Urinary bladder (tissue), 3 donors: ENCODE measurements at regions not wholly inside any gene's neighbourhood (a gene's known extent, or its start where the extent isn't known, plus 50 kb on each side); places are given as distances from the start of the nearest gene placed in this dataset.

Experiments
- DNase-seq: peaks from one replicate; pipeline ENCODE4 v3.0.0-alpha.2; 2015; ENCODE audit errors: extremely low spot score
- H3K27ac ChIP-seq: one replicate; pipeline ENCODE4 v1.5.1; 2013; ENCODE audit warnings: low read depth, mild to moderate bottlenecking, moderate library complexity
- H3K36me3 ChIP-seq: one replicate; pipeline ENCODE4 v1.6.1; 2013; ENCODE audit warnings: mild to moderate bottlenecking, moderate library complexity; ENCODE audit not compliant: insufficient read depth
- H3K4me1 ChIP-seq: one replicate; pipeline ENCODE4 v1.6.1; 2013; ENCODE audit warnings: mild to moderate bottlenecking, moderate library complexity; ENCODE audit not compliant: insufficient read depth
- H3K4me3 ChIP-seq: one replicate; pipeline ENCODE4 v1.5.1; 2013; ENCODE audit warnings: low read depth, low read length
- WGBS: extraction: QIAGEN DNeasy Blood & Tissue Kit; methylation state at CpG from one replicate; pipeline ENCODE4 v1.1.7; 2013; 5-methylcytosine and 5-hydroxymethylcytosine counted together
- donor health status: healthy with polysubstance abuse.
- donor health status: healthy.

DNA sequence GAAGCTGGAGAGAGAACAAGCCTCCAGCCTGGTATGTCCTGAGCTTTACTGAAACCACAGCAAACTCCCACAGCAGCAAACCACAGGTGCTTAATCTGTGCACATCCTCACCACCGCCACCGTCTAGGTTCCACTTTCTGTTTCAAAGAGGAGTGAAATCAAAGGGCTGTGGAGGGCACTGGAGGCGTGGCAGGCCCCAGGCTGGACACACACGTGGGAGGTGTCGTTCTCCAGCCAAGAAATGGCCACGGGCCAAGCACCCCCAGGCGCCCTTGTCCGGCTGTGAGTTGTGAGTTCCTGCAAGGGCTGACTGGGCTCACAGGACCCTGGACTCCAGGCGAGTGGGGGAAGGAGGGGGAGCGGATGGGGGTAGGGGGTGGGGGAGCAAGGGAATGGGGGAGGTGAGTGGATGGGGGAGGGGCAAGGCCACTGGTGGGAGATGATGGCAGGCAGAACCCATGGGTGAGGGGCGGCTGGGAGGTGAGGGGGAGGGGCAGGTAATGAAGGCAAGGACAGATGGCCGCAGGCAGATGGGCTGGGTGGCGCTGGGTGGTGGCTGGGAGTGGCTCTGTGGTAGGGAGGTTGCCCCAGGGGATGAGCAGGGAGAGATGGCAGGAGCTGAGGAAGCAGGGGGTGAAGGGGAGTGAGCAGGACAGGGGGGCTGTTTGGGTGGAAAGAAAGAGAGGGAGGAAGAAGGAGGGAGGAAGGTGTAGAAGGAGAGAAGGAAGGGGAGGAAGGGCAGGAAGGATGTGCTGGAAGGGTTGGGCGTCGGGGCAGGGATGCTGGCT, 86.7 kb downstream of the NCOR2 start:
- H3K4me3 ChIP-seq, result no peak overlapping the region
- WGBS, result 33% methylated on average over 15 of the region's 15 CpGs
- DNase-seq, result no peak
- no peaks in the 10 kb centered on the region for H3K4me1 ChIP-seq
- H3K27ac ChIP-seq, result no peak overlapping the region
- H3K36me3 ChIP-seq, result no peaks in the 10 kb centered on the region

DNA sequence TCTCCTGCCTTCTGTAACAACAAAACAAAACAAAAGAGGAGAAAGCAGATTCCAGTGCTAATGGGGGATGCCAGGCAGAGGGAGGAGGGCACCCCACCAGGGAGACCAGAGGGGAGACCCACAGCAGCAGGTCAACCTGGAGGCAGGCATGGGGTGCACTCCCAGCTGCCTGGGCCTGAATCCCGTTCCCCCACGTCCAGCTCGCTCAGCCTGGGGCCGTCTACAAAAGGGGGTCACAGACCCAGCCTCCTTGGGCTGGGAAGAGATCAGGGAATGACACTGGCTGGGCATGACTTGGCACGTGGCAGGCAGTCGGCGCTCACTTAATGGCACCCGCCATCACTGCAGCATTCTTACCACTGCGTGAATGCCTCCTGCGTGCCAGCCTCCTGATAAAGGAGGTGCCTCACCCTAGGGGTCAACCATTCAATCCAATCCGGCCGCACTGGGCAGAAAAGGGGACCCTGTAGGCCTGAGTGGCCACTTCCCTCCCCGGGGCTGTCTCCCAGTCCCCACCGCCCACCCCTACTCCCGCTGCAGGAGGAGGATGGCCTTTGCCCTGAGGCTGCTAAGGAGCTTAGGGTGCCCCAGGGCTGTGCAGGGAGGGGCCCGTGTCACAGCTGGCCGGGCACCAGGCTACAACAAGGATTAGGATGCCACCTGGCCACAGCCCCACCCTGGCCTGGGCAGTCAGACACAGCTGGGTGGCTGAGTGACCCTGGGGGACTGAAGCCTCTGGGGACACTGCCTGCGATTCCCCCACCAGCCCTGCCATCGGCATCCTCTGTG, 87.5 kb downstream of the NCOR2 start:
- Histone ChIP-seq H3K4me1 (no peaks in the 10 kb centered on the region), H3K36me3 (no peaks in the 10 kb centered on the region), H3K27ac (no peak overlapping the region), H3K4me3 (no peak overlapping the region)
- DNase-seq, result no peak
- WGBS, result 76% methylated on average over 19 of the region's 19 CpGs

DNA sequence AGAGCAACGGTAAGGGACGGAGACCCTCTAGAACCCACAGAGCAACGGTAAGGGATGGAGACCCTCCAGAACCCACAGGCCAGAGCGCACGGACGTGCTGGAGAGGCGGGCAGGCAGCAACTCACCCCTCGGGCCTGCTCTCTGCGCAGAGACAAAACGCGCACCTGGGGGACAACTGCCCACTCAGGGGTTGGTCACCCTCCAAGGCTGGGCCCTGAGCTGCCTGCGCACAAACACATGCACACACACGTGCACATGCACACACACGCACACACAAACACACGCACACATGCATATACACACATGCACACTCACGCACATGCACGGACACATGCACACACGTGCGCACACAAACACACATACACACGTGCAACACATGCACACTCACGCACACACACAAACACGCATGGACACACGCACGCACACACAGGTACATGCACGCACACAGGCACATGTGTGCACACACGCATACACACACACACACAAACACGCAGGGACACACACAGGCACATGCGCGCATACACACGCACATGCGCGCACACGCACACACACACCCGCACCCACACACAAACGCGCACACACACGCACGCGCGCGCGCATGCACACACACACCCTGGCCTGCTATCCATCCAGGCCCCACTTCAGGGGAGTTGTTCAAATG, 88.3 kb downstream of the NCOR2 start:
- Histone ChIP-seq H3K36me3 (no peaks in the 10 kb centered on the region), H3K4me3 (no peak overlapping the region), H3K4me1 (no peaks in the 10 kb centered on the region), H3K27ac (no peak overlapping the region)
- no peak for DNase-seq
- WGBS, result 95% methylated on average over 42 of the region's 42 CpGs

DNA sequence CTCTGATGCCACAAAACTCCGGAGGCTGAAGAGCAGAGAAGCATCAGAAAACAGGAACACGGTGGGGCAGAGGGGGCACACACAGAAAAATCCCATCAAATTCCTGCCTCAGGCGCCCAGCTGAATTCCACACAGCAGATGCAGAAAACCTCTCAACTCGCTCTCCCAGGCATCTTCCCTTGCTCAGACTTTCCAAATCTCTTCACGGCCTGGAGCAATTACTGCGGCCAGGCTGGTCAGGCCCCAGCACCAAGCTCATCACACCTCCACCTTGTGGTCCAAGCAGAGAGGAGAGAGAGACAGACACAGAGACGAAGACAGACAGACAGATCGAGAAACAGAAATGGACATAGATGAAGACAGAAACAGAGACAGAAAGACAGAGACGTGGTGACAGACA, 89.0 kb downstream of the NCOR2 start:
- H3K4me3 ChIP-seq, result no peak overlapping the region
- no peak overlapping the region for H3K27ac ChIP-seq
- no peak for DNase-seq
- 82% methylated on average over 9 of the region's 9 CpGs for WGBS
- no peaks in the 10 kb centered on the region for H3K36me3 ChIP-seq
- no peaks in the 10 kb centered on the region for H3K4me1 ChIP-seq

DNA sequence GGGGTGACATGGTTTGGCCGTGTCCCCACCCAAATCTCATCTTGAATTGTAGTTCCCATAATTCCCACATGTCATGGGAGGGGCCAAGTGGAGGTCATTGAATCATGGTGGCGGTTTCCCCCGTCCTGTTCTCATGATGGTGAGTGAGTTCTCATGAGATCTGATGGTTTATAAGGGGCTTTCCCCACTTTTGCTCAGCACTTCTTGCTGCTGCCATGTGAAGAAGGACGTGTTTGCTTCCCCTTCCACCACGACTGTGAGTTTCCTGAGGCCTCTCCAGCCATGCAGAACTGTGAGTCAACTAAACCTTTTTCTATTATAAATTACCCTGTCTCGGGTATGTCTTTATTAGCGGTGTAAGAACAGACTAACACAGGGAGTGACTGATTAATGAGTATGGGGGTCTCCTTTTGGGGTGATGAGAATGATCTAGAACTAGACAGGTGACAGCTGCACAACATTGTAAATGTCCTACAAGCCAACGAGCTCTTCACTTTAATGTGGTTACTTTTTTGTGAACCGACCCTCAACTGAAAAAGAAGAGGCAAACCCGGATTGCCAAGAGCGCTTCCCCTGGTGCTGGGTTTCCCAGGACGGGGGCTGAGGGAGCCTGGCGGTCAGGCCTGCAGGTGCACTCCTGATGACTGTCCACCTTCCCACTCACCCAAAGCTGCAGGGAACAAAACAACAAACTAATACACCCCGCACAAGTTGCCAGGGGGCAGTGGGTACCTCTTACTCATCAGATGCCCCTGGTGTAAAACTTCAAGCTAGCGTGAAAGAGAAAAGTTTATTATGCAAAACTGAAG, 90.1 kb downstream of the NCOR2 start:
- Histone ChIP-seq H3K4me3 (no peak overlapping the region), H3K27ac (no peak overlapping the region), H3K4me1 (no peaks in the 10 kb centered on the region), H3K36me3 (peaks cover 2% of the 10 kb centered on the region)
- DNase-seq, result no peak
- 84% methylated on average over 15 of the region's 15 CpGs for WGBS

DNA sequence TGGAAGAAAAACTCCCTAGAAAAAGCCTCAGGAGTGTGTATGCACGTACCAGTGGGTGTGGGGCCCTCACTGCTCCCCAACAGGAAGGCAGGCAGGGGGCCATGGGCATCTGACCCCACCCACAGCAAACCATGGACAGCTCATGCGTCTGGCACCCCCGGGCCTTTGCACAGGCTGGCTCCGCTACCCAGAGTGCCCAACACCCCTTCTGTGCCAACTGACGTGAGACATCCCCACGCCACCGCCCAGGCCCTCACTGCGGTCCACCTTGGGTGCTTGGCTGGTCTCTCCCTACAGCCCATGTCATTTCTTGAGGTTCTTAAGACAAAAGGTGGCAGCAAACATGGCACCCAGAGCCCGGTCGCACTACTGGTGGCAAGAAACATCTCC, 91.4 kb downstream of the NCOR2 start:
- 98% methylated on average over 10 of the region's 10 CpGs for WGBS
- no peak overlapping the region for H3K4me3 ChIP-seq
- peaks cover 2% of the 10 kb centered on the region for H3K36me3 ChIP-seq
- no peaks in the 10 kb centered on the region for H3K4me1 ChIP-seq
- H3K27ac ChIP-seq, result no peak overlapping the region
- no peak for DNase-seq

DNA sequence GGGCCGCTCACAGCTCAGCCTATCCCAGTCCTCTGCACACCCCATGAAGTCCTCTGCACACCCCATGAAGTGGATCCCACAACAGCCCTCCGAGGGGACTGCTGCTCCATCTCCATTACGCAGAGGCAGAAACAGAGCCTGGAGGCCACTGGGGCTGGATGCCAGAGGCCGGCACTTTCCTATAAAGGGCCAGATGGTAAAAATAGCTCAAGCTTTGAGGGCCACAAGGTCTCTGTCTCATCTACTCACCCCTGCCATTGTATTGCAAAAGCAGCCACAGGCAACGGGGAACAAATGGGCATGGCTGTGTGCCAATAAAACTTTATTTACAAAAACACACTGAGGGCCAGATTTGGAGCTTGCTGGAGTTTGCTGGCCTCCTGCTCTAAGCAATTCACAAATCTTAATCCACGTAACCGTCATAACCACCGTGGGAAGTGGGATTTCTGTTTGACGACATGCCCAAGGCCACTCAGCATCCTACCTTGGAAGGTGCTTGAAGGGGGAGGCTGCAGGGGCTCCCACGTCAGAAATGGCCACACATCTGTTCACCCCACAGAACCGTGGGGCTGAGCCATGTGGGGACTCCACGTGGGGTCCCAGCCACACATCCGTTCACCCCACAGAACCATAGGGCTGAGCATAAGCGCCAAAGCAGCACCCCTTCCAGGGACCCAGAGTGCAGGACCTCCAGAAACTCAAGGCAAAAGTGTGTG, 92.0 kb downstream of the NCOR2 start:
- H3K36me3 ChIP-seq, result peaks cover 2% of the 10 kb centered on the region
- no peak overlapping the region for H3K27ac ChIP-seq
- H3K4me1 ChIP-seq, result no peaks in the 10 kb centered on the region

DNA sequence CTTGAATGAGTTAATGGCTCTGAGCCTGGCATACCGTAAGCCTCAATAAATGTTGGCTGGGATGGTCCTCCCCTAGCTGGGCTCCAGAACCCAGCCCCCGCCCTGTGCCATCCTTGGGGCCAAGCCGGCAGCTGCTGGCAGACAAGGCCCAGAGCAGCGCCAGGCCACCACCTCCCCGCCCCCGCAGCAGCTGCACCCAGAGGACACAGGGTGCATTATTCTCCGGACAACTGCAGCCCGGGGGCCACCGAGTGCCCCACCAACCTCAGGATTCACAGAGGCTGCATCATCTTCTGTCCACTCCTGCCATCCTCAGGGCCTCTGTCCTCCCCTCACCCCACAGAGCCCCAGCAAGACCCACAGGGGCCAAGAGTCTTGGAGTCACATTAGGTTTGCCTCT, 92.7 kb downstream of the NCOR2 start:
- Histone ChIP-seq H3K27ac (no peak overlapping the region), H3K4me3 (no peak overlapping the region), H3K36me3 (peaks cover 2% of the 10 kb centered on the region), H3K4me1 (no peaks in the 10 kb centered on the region)
- no peak for DNase-seq
- 81% methylated on average over 9 of the region's 9 CpGs for WGBS

More for the DNA sequence above, 92.0 kb downstream of the NCOR2 start:
- no peak for DNase-seq
- WGBS, result 81% methylated on average over 14 of the region's 14 CpGs
- no peak overlapping the region for H3K4me3 ChIP-seq

DNA sequence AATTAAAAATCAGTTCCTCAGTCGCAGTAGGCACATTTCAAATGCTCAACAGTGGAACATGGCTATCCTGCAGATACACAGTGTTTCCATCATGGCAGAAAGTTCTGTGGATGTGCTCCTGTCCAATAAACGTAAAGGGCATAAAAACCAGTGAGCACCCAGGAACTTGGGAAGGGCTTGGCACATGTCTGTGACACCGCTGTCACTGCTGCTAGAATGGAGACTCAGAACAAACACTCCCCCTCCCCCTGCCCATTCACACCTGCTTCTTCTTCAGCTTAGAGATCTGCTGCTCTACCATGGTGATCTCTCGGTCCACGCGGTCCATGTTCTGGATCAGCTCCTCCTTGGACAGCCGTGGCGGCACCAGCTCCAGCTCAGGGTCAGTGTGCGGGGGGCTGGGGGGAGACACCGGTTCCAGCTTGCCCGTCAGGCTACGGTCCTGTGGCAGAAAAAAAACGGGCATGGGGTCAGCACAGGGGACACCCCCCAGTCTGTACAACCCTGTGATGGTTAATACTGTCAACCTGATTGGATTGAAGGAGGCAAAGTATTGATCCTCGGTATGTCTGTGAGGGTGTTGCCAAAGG, 94.6 kb downstream of the NCOR2 start:
- Histone ChIP-seq H3K4me3 (no peak overlapping the region), H3K36me3 (peaks cover 2% of the 10 kb centered on the region), H3K4me1 (no peaks in the 10 kb centered on the region), H3K27ac (no peak overlapping the region)
- 98% methylated on average over 14 of the region's 14 CpGs for WGBS
- no peak for DNase-seq

DNA sequence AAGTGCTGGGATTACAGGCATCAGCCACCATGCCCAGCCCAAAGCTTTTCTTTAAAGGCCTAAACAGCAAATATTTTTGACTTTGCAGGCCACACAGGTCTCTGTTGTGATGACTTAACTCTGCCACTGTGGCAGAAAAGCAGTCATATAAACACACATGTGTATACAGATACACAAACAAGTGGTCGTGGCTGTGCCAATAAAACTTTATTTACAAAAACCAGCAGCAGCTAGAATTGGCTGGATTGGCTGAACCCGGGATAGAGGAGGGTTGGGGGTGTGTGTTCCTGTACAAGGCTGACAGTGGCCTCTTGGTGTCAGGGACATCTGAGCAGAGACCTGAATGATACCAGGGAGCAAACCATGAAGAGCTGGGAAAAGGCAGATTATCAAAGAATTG, 95.6 kb downstream of the NCOR2 start:
- 68% methylated on average over 2 of the region's 2 CpGs for WGBS
- peaks cover 2% of the 10 kb centered on the region for H3K36me3 ChIP-seq
- H3K27ac ChIP-seq, result no peak overlapping the region
- DNase-seq, result no peak
- H3K4me3 ChIP-seq, result no peak overlapping the region
- no peaks in the 10 kb centered on the region for H3K4me1 ChIP-seq

DNA sequence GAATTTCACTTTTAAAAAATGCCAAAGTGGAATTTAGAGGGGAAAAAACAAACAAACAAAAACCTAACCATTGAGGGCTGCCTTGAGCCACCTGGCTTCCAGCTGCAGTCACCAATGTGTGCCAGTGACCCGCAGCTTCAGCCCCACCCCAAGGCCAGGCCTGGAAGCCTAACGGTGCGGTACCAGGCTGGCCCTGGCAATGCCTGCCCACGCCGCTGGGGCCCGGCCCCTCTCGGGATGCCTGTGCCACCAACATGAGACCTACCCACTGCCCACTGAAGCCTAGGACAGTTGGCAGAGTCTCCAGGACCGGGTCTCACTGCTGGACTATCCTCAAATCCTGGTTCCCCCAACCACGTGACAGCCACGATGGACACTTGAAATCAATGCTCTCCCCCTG, 96.6 kb downstream of the NCOR2 start:
- no peak overlapping the region for H3K4me3 ChIP-seq
- peaks cover 2% of the 10 kb centered on the region for H3K36me3 ChIP-seq
- H3K4me1 ChIP-seq, result no peaks in the 10 kb centered on the region
- DNase-seq, result no peak
- 96% methylated on average over 10 of the region's 10 CpGs for WGBS
- no peak overlapping the region for H3K27ac ChIP-seq

DNA sequence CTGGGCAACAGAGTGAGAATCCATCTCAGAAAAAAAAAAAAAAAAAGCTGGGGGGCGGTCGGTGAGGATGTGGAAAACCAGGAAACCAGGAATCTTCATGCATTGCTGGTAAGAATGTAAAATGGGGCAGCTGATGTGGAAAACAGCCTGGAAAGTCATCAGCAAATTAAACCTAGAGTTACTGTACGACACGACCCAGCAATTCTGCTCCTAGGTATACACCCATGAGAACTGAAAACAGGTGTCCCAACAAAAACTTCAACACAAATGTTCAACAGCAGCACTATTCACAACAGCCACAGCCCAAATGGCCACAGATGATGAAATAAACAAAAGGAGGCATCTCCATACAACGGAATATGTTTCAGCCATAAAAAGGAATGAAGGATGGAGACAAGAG, 97.3 kb downstream of the NCOR2 start:
- WGBS, result 97% methylated on average over 5 of the region's 5 CpGs
- no peak for DNase-seq
- no peaks in the 10 kb centered on the region for H3K4me1 ChIP-seq
- no peak overlapping the region for H3K4me3 ChIP-seq
- H3K36me3 ChIP-seq, result peaks cover 2% of the 10 kb centered on the region
- H3K27ac ChIP-seq, result no peak overlapping the region
